AG04449 (cell line): ENCODE measurements at regions not wholly inside any gene's neighbourhood (a gene's known extent, or its start where the extent isn't known, plus 50 kb on each side); places are given as distances from the start of the nearest gene placed in this dataset.
"Not testable (repeated sequence)": the region's sequence is repeated elsewhere in the genome, so short reads cannot be mapped to it uniquely, and the experiment has no call there.

Experiments used
- CTCF ChIA-PET: fragments of 350-600 bp; formaldehyde crosslinking; extraction: SDS; loops from one replicate; lab custom pipeline; 2021; ENCODE audit warnings: antibody characterized with exemption; lab: Yijun Ruan, JAX
- POLR2A ChIA-PET: fragments of 400-600, 350-600 bp; formaldehyde crosslinking; extraction: SDS; loops from one replicate; lab custom pipeline; 2020; ENCODE audit warnings: antibody characterized with exemption, inconsistent platforms; lab: Yijun Ruan, JAX
- DNase-seq: peaks from one replicate; pipeline ENCODE4 v3.0.0-alpha.2; 2010; ENCODE audit warnings: low read depth, low spot score
- H3K4me3 ChIP-seq: 2 replicates; pipeline ENCODE4 v1.5.1; 2011; ENCODE audit warnings: low read depth, mild to moderate bottlenecking, control low read depth, low read length
- CTCF ChIP-seq: IDR thresholded peaks from one replicate; pipeline ENCODE4 v1.5.1; 2011; ENCODE audit warnings: mild to moderate bottlenecking, moderate library complexity, low read length, control low read depth, inconsistent platforms; ENCODE audit not compliant: insufficient read depth; ENCODE audit errors: missing control alignments

- no peak for DNase-seq
- TF ChIP-seq CTCF = no peak
- no peak overlapping the region for H3K4me3 ChIP-seq
- ChIA-PET CTCF (no interaction called here), POLR2A (no interaction called here)
Measured at GRCh38 chr12:108430245-108430644, 84.8 kb upstream of the FICD start.

- no peak for TF ChIP-seq CTCF
- ChIA-PET CTCF (no interaction called here), POLR2A (no interaction called here)
- no peak overlapping the region for H3K4me3 ChIP-seq
- DNase-seq = no peak
Measured at GRCh38 chr12:108425238-108425795, 86.2 kb upstream of the CMKLR1 start.

- ChIA-PET CTCF (no interaction called here), POLR2A (no interaction called here)
- TF ChIP-seq CTCF = no peak
- H3K4me3 ChIP-seq = no peak overlapping the region
- DNase-seq = no peak
Measured at GRCh38 chr12:108424816-108425215, 85.7 kb upstream of the CMKLR1 start.

- ChIA-PET CTCF (no interaction called here), POLR2A (no interaction called here)
- no peak for DNase-seq
- H3K4me3 ChIP-seq = no peak overlapping the region
- TF ChIP-seq CTCF = no peak
Measured at GRCh38 chr12:108424026-108424425, 84.9 kb upstream of the CMKLR1 start.

GRCh38 chr12:108423486-108423885 lies 84.4 kb upstream of the CMKLR1 start:
- no peak for DNase-seq
- no peak overlapping the region for H3K4me3 ChIP-seq
- ChIA-PET CTCF (no interaction called here), POLR2A (no interaction called here)
- TF ChIP-seq CTCF = no peak

GRCh38 chr12:108421082-108421481 lies 82.0 kb upstream of the CMKLR1 start:
- H3K4me3 ChIP-seq, DNase-seq, POLR2A ChIA-PET, CTCF ChIA-PET: not testable (repeated sequence)

GRCh38 chr12:108420421-108420820 lies 81.3 kb upstream of the CMKLR1 start:
- CTCF ChIA-PET, POLR2A ChIA-PET, H3K4me3 ChIP-seq, DNase-seq: not testable (repeated sequence)
